ENCODE measurements at regions not wholly inside any gene's neighbourhood (a gene's known extent, or its start where the extent isn't known, plus 50 kb on each side); places are given as distances from the start of the nearest gene placed in this dataset.

DNA sequence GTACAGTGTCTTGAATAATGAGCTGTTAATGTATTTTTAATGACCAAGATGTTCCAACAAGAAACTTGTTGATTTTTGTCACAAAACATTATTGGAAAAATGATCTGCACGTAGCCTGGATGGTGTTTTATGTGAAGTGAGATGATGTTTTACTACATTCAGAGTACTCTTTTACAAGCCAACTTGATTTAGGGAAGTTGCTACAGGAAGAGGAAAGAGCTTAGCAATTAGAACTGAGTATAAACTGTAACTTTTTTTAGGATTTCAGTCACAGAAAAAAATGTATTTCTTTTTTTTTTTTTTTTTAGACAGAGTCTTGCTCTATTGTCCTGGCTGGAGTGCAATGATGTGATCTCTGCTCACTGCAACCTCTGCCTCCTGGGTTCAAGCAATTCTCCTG is 113.6 kb upstream of the ADRA1B start (continued):
- TF ChIP-seq BRCA1 (IDR thresholded peaks at IDR 0.05) = no peak
- no peak for TF ChIP-seq BRCA1 (CRISPR knock-in tag; IDR thresholded peaks at IDR 0.05)
- TF ChIP-seq TGIF2 (CRISPR knock-in tag; IDR thresholded peaks at IDR 0.05) = no peak
- no peak for TF ChIP-seq RCOR1 (IDR thresholded peaks at IDR 0.05; ENCODE audit: borderline replicate concordance in 1 of 2, low read depth in 2 of 2, low read length in 2 of 2)
- no peak for TF ChIP-seq PRMT5 (CRISPR knock-in tag; IDR thresholded peaks at IDR 0.05)
- no peak for TF ChIP-seq XRCC4 (IDR thresholded peaks at IDR 0.05; ENCODE audit: extremely low read depth, insufficient read depth, insufficient read length)
- TF ChIP-seq YY1 (IDR thresholded peaks at IDR 0.05; ENCODE audit: borderline replicate concordance in 1 of 3, control insufficient read depth in 1 of 3, extremely low read depth in 1 of 3, insufficient read depth in 3 of 3, insufficient read length in 1 of 3, insufficient replicate concordance in 2 of 3, low read depth in 1 of 3, low read length in 2 of 3) = no peak
- no peak for TF ChIP-seq MEIS2 (IDR thresholded peaks at IDR 0.05; ENCODE audit: partially characterized antibody)
- TF ChIP-seq ILK (tag; IDR thresholded peaks at IDR 0.05; ENCODE audit: borderline replicate concordance, low read depth) = no peak
- no peak for TF ChIP-seq ZNF384 (IDR thresholded peaks at IDR 0.05; ENCODE audit: low read depth, low read length)

DNA sequence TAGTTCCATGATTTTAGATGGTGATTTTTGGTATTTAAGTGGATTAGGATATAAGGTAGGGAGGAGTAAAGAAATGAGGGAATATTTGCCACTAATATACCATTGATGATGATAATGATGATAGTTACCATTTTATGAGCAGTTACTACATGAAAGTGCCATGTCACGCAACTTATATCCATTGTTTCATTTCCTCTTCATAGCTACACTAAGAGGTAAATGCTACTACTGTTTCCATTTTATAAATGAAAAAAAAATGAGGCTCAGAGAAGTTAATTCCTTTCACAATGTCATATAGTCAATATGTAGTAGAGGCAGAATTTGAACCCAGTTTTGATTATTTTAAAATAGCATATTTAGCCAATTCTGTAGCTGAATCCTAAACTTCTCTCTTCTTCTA is 112.2 kb upstream of the ADRA1B start:
- intact Hi-C loops (cut with micrococcal nuclease) = no loop called here
- ChIA-PET POLR2A (no interaction called here), CTCF (ENCODE audit: low intra/inter-chr PET ratio) (interaction anchor here (0.6 kb wide), 1 partner anchor 9 kb away, joined by 4 read pairs; no protein-coding TSS in a partner anchor)
- Histone ChIP-seq H3K79me2 (ENCODE audit: control insufficient read depth, insufficient read depth, low read length) (no peaks in the 10 kb centered on the region), H3K36me3 (ENCODE audit: control insufficient read depth, insufficient read depth, low read length) (no peaks in the 10 kb centered on the region), H2AFZ (ENCODE audit: low read depth, low read length) (no peak overlapping the region), H3K9ac (ENCODE audit: insufficient read depth in 1 of 2, low read depth in 2 of 2, low read length in 2 of 2) (no peak overlapping the region), H3K4me2 (ENCODE audit: insufficient read depth, low read length) (no peak overlapping the region), H3K4me1 (replicated peaks in 1 of 2; ENCODE audit: control insufficient read depth in 2 of 2, insufficient read depth in 2 of 2, low read length in 2 of 2) (no peaks in the 10 kb centered on the region), H3K27me3 (ENCODE audit: control insufficient read depth in 2 of 2, insufficient read depth in 2 of 2, low read length in 2 of 2) (no peaks in the 10 kb centered on the region; a peak in 1 of 5 replicates), H3K4me3 (no peak overlapping the region), H3K9me3 (replicated peaks; ENCODE audit: control insufficient read depth, insufficient read depth, low read depth, low read length) (no peaks in the 10 kb centered on the region), H3K9me1 (ENCODE audit: control insufficient read depth, insufficient read depth, low read length) (no peaks in the 10 kb centered on the region), H4K20me1 (replicated peaks; ENCODE audit: control insufficient read depth, insufficient read depth, low read length) (no peaks in the 10 kb centered on the region), H3K27ac (ENCODE audit: extremely low read depth, low read depth, low read length) (no peak overlapping the region)
- no TSS peak for BruUV-seq (replicated peaks)
- FAIRE-seq (no peak), DNase-seq (ENCODE audit: extremely low read depth in 1 of 4, low spot score in 3 of 4) (no peak), ATAC-seq (no peak)
- WGBS (ENCODE audit: insufficient coverage, low coverage, missing lambda C conversion rate) = 0% methylated on average over 1 of the region's 1 CpG
- in situ Hi-C loops (cut with MboI) = no loop called here
- no peak for TF ChIP-seq KAT8 (IDR thresholded peaks at IDR 0.05; ENCODE audit: low read depth)
- TF ChIP-seq ZNF316 (IDR thresholded peaks at IDR 0.05) = no peak
- no peak for TF ChIP-seq HEY1 (CRISPR knock-in tag; IDR thresholded peaks at IDR 0.05; ENCODE audit: borderline replicate concordance)
- no peak for TF ChIP-seq RFX7 (CRISPR knock-in tag; IDR thresholded peaks at IDR 0.05)
- TF ChIP-seq MTA1 (IDR thresholded peaks at IDR 0.05; ENCODE audit: borderline replicate concordance) = no peak
- TF ChIP-seq ZSCAN32 (CRISPR knock-in tag; IDR thresholded peaks at IDR 0.05) = no peak
- TF ChIP-seq, protein P1, sequence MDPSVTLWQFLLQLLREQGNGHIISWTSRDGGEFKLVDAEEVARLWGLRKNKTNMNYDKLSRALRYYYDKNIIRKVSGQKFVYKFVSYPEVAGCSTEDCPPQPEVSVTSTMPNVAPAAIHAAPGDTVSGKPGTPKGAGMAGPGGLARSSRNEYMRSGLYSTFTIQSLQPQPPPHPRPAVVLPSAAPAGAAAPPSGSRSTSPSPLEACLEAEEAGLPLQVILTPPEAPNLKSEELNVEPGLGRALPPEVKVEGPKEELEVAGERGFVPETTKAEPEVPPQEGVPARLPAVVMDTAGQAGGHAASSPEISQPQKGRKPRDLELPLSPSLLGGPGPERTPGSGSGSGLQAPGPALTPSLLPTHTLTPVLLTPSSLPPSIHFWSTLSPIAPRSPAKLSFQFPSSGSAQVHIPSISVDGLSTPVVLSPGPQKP (CRISPR knock-in tag; IDR thresholded peaks at IDR 0.05) = no peak
- TF ChIP-seq, protein P2, sequence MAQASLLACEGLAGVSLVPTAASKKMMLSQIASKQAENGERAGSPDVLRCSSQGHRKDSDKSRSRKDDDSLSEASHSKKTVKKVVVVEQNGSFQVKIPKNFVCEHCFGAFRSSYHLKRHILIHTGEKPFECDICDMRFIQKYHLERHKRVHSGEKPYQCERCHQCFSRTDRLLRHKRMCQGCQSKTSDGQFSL (CRISPR knock-in tag; IDR thresholded peaks at IDR 0.05) = no peak
- TF ChIP-seq, protein P2 (tag; IDR thresholded peaks at IDR 0.05) = no peak
- TF ChIP-seq ZNF696 (CRISPR knock-in tag; conservative IDR thresholded peaks at IDR 0.05) = no peak
- TF ChIP-seq TCF7 (IDR thresholded peaks at IDR 0.05; ENCODE audit: borderline replicate concordance) = no peak
- TF ChIP-seq EZH2 (IDR thresholded peaks at IDR 0.05; ENCODE audit: borderline replicate concordance, low read depth, low read length) = no peak
- TF ChIP-seq MAFF (IDR thresholded peaks at IDR 0.05; ENCODE audit: low read length) = no peak
- no peak for TF ChIP-seq TAF9B (IDR thresholded peaks at IDR 0.05; ENCODE audit: partially characterized antibody)
